ENCODE measurements at regions not wholly inside any gene's neighbourhood (a gene's known extent, or its start where the extent isn't known, plus 50 kb on each side); places are given as distances from the start of the nearest gene placed in this dataset.
A peak's percentile ranks its signal among the peaks of the same experiment; 100 is the strongest.

- TF ChIP-seq CTCF (IDR thresholded peaks at IDR 0.05): no peak
- no peak for TF ChIP-seq EP300 (IDR thresholded peaks at IDR 0.05)
- TF ChIP-seq POLR2AphosphoS5 (IDR thresholded peaks at IDR 0.05): no peak
- TF ChIP-seq POLR2A (IDR thresholded peaks at IDR 0.05; ENCODE audit: low read depth): no peak
- Histone ChIP-seq H3K9me3 (no peaks in the 10 kb centered on the region), H3K4me1 (no peaks in the 10 kb centered on the region), H3K27ac (replicated peaks in 1 of 4) (no peak overlapping the region), H3K27me3 (no peaks in the 10 kb centered on the region), H3K4me3 (no peak overlapping the region), H3K36me3 (no peaks in the 10 kb centered on the region)
- no peak for DNase-seq (ENCODE audit: extremely low spot score)
- WGBS: 64% methylated on average over 5 of the region's 5 CpGs
- intact Hi-C loops (cut with DNase I): no loop called here
Observed at GRCh38 chr15:72838311-72838731, 54.8 kb upstream of the ADPGK start.

GRCh38 chr15:72836676-72837330, 53.2 kb upstream of the ADPGK start:
- 75% methylated on average over 6 of the region's 6 CpGs for WGBS
- intact Hi-C loops (cut with DNase I): no loop called here
- no peaks in the 10 kb centered on the region for H3K9me3 ChIP-seq
- H3K36me3 ChIP-seq: no peaks in the 10 kb centered on the region
- TF ChIP-seq POLR2A (IDR thresholded peaks at IDR 0.05; ENCODE audit: low read depth) (no peak), POLR2AphosphoS5 (IDR thresholded peaks at IDR 0.05) (no peak), EP300 (IDR thresholded peaks at IDR 0.05) (no peak), CTCF (IDR thresholded peaks at IDR 0.05) (no peak)
- no peak overlapping the region for H3K27ac ChIP-seq (replicated peaks in 1 of 4)
- no peak for DNase-seq (ENCODE audit: extremely low spot score)
- no peak overlapping the region for H3K4me3 ChIP-seq
- no peaks in the 10 kb centered on the region for H3K4me1 ChIP-seq
- H3K27me3 ChIP-seq: no peaks in the 10 kb centered on the region

GRCh38 chr15:72835294-72835890, 51.8 kb upstream of the ADPGK start:
- intact Hi-C loops (cut with DNase I): no loop called here
- DNase-seq (ENCODE audit: extremely low spot score): no peak
- H3K9me3 ChIP-seq: no peaks in the 10 kb centered on the region
- H3K36me3 ChIP-seq: no peaks in the 10 kb centered on the region
- no peaks in the 10 kb centered on the region for H3K4me1 ChIP-seq
- no peak overlapping the region for H3K4me3 ChIP-seq
- H3K27me3 ChIP-seq: no peaks in the 10 kb centered on the region
- H3K27ac ChIP-seq (replicated peaks in 1 of 4): no peak overlapping the region
- peak in 1 of 3 experiments; percentile 14 for TF ChIP-seq CTCF (IDR thresholded peaks at IDR 0.05)
- TF ChIP-seq EP300 (IDR thresholded peaks at IDR 0.05): no peak
- no peak for TF ChIP-seq POLR2AphosphoS5 (IDR thresholded peaks at IDR 0.05)
- TF ChIP-seq POLR2A (IDR thresholded peaks at IDR 0.05; ENCODE audit: low read depth): no peak

GRCh38 chr15:72833561-72833960, 50.0 kb upstream of the ADPGK start:
- intact Hi-C loops (cut with DNase I): no loop called here
- H3K4me3 ChIP-seq: no peak overlapping the region
- no peaks in the 10 kb centered on the region for H3K36me3 ChIP-seq
- H3K27ac ChIP-seq (replicated peaks in 1 of 4): no peak overlapping the region
- H3K4me1 ChIP-seq: no peaks in the 10 kb centered on the region
- H3K9me3 ChIP-seq: no peaks in the 10 kb centered on the region
- WGBS: 60% methylated on average over 2 of the region's 2 CpGs
- TF ChIP-seq CTCF (IDR thresholded peaks at IDR 0.05) (no peak), POLR2A (IDR thresholded peaks at IDR 0.05; ENCODE audit: low read depth) (no peak), POLR2AphosphoS5 (IDR thresholded peaks at IDR 0.05) (no peak), EP300 (IDR thresholded peaks at IDR 0.05) (no peak)
- no peak for DNase-seq (ENCODE audit: extremely low spot score)
- H3K27me3 ChIP-seq: no peaks in the 10 kb centered on the region
